H1 (cell line): ENCODE measurements at regions not wholly inside any gene's neighbourhood (a gene's known extent, or its start where the extent isn't known, plus 50 kb on each side); places are given as distances from the start of the nearest gene placed in this dataset.

Source experiments
- CHD1 ChIP-seq: IDR thresholded peaks from 2 replicates; pipeline ENCODE4 v1.6.1; 2012; ENCODE audit warnings: low read depth, low read length, improper control_type of control experiment
- TF ChIP-seq, protein P1 (sequence below), 3 experiments: IDR thresholded peaks; 1 replicate in 2 of 3; 2 replicates in 1 of 3; pipeline versions ENCODE4 v1.5.1 to v1.6.1; 2011; ENCODE audit warnings: low read length in 3 of 3, mild to moderate bottlenecking in 3 of 3, inconsistent platforms in 2 of 3, low read depth in 1 of 3, moderate library complexity in 1 of 3; ENCODE audit not compliant: insufficient read depth in 1 of 3; ENCODE audit errors: control extremely low read depth in 1 of 3

DNA sequence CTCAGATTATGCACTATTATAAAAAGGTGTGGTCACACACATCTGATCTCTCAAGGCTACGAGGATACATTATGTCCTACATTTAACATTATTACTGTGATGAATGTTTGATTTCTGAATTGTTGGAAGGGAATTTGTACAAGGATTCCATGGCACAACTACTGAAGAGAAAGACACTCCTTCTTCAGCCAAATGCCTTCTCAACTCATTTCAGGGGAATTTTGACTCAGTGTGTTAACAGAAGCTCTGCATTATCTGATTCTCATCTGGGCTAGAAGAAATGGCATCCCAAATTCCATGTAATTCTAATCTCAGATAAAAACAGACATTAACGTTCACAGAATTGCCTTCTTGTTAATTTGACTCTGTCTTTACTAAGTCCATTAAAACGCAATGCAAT is 477.7 kb downstream of the PDGFC start:
- TF ChIP-seq CHD1: no peak
- TF ChIP-seq, protein P1, sequence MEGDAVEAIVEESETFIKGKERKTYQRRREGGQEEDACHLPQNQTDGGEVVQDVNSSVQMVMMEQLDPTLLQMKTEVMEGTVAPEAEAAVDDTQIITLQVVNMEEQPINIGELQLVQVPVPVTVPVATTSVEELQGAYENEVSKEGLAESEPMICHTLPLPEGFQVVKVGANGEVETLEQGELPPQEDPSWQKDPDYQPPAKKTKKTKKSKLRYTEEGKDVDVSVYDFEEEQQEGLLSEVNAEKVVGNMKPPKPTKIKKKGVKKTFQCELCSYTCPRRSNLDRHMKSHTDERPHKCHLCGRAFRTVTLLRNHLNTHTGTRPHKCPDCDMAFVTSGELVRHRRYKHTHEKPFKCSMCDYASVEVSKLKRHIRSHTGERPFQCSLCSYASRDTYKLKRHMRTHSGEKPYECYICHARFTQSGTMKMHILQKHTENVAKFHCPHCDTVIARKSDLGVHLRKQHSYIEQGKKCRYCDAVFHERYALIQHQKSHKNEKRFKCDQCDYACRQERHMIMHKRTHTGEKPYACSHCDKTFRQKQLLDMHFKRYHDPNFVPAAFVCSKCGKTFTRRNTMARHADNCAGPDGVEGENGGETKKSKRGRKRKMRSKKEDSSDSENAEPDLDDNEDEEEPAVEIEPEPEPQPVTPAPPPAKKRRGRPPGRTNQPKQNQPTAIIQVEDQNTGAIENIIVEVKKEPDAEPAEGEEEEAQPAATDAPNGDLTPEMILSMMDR (IDR thresholded peaks at IDR 0.05; ENCODE audit: control extremely low read depth in 1 of 3, insufficient read depth in 1 of 3, low read depth in 1 of 3, low read length in 3 of 3): no peak
